GM12878 (cell line): ENCODE measurements at regions not wholly inside any gene's neighbourhood (a gene's known extent, or its start where the extent isn't known, plus 50 kb on each side); places are given as distances from the start of the nearest gene placed in this dataset.

ENCODE experiments used
- ATAC-seq: fragments of 200-7000 bp; cut with Tn5 transposase; 3 replicates; pipeline ENCODE4 v1.9.1; 2020; ENCODE audit warnings: mild to moderate bottlenecking, moderate library complexity
- BruUV-seq: library from RNA; stranded (reverse); fragments of 400-500 nt; replicated peaks from 2 replicates; lab custom pipeline; 2021; lab: Mats Ljungman, UMichigan
- CTCF ChIA-PET: fragments of 300-600 bp; sonication (Branson Sonifier 250); formaldehyde crosslinking; extraction: SDS; loops from one replicate; lab custom pipeline; 2021; ENCODE audit warnings: inconsistent platforms; lab: Yijun Ruan, JAX
- POLR2A ChIA-PET: fragments of 350-600 bp; formaldehyde crosslinking; extraction: SDS; loops from one replicate; lab custom pipeline; 2021; ENCODE audit warnings: inconsistent platforms; lab: Charles Lee
- RAD21 ChIA-PET: fragments of 300-600 bp; sonication (Branson Sonifier 250); formaldehyde crosslinking; loops from one replicate; lab custom pipeline; 2023; ENCODE audit warnings: antibody characterized with exemption; ENCODE audit not compliant: unreplicated experiment; lab: Charles Lee
- SMC1A ChIA-PET: fragments of 300-600 bp; sonication (Branson Sonifier 250); formaldehyde crosslinking; loops from one replicate; lab custom pipeline; 2023; ENCODE audit not compliant: unreplicated experiment, uncharacterized antibody; lab: Charles Lee
- DNase-seq: peaks from one replicate; pipeline ENCODE4 v3.0.0-alpha.2; 2011; ENCODE audit warnings: low read depth, low spot score
- FAIRE-seq: peaks from 3 replicates; lab custom pipeline; 2011; peaks lifted over from hg19 to GRCh38; lab: Jason Lieb, UNC
- H2AFZ ChIP-seq: 2 replicates; pipeline ENCODE4 v1.6.0; 2011; ENCODE audit warnings: low read depth, low read length, control low read depth; ENCODE audit not compliant: control insufficient read depth
- H3K27ac ChIP-seq: 2 replicates; pipeline ENCODE4 v1.5.1; 2011; ENCODE audit warnings: control low read depth; ENCODE audit not compliant: control insufficient read depth, insufficient read depth
- H3K27me3 ChIP-seq, 2 experiments: replicated peaks in 1 of 2; 2 replicates each; pipeline versions ENCODE4 v1.6.0 to v1.6.1; 2011; ENCODE audit warnings: low read length in 1 of 2; ENCODE audit not compliant: control insufficient read depth in 2 of 2, insufficient read depth in 2 of 2
- H3K36me3 ChIP-seq, 2 experiments: 2 replicates each; pipeline ENCODE4 v1.5.1; 2011; ENCODE audit warnings: low read length in 1 of 2; ENCODE audit not compliant: control insufficient read depth in 2 of 2, insufficient read depth in 2 of 2
- H3K4me1 ChIP-seq: 2 replicates; pipeline ENCODE4 v1.6.1; 2011; ENCODE audit warnings: mild to moderate bottlenecking, low read length, moderate library complexity, mixed read lengths; ENCODE audit not compliant: control insufficient read depth, insufficient read depth
- H3K4me2 ChIP-seq: 2 replicates; pipeline ENCODE4 v1.6.0; 2011; ENCODE audit warnings: control low read depth; ENCODE audit not compliant: control insufficient read depth, insufficient read depth
- H3K4me3 ChIP-seq: fragments of 200-600 bp; sonication (generic); 2 replicates; pipeline ENCODE4 v1.5.1; 2016
- H3K79me2 ChIP-seq: 2 replicates; pipeline ENCODE4 v1.6.0; 2011; ENCODE audit warnings: low read length; ENCODE audit not compliant: control insufficient read depth, insufficient read depth
- H3K9ac ChIP-seq: 2 replicates; pipeline ENCODE4 v1.8.0; 2011; ENCODE audit warnings: low read length, control low read depth, mixed read lengths; ENCODE audit not compliant: control insufficient read depth, insufficient read depth
- H3K9me3 ChIP-seq: replicated peaks from 3 replicates; pipeline ENCODE4 v1.5.1; 2011; ENCODE audit warnings: mild to moderate bottlenecking, low read length; ENCODE audit not compliant: control insufficient read depth, insufficient read depth
- H4K20me1 ChIP-seq: 2 replicates; pipeline ENCODE4 v1.6.0; 2011; ENCODE audit not compliant: control insufficient read depth, insufficient read depth
- ATF7 ChIP-seq: fragments of 450-650 bp; IDR thresholded peaks from 2 replicates; pipeline ENCODE4 v1.6.1; 2016; ENCODE audit warnings: low read depth, mild to moderate bottlenecking
- CBX3 ChIP-seq: fragments of 200-600 bp; sonication (generic); IDR thresholded peaks from 2 replicates; pipeline ENCODE4 v1.6.1; 2016; ENCODE audit warnings: low read depth, borderline replicate concordance
- CHD1 ChIP-seq: IDR thresholded peaks from 2 replicates; pipeline ENCODE4 v1.6.1; 2012; ENCODE audit warnings: low read depth, low read length, improper control_type of control experiment
- EGR1 ChIP-seq, 2 experiments: IDR thresholded peaks; 1 replicate in 1 of 2; 2 replicates in 1 of 2; pipeline ENCODE4 v1.6.1; 2011 to 2012; ENCODE audit warnings: low read depth in 2 of 2, low read length in 2 of 2, borderline replicate concordance in 1 of 2, mild to moderate bottlenecking in 1 of 2, moderate library complexity in 1 of 2
- GABPA ChIP-seq: IDR thresholded peaks from 2 replicates; pipeline ENCODE4 v1.6.1; 2014; ENCODE audit warnings: antibody characterized with exemption, low read depth, mild to moderate bottlenecking, inconsistent platforms
- RAD51 ChIP-seq: fragments of 450-650 bp; IDR thresholded peaks from 2 replicates; pipeline ENCODE4 v1.6.1; 2016; ENCODE audit warnings: moderate library complexity, mild to moderate bottlenecking, inconsistent platforms
- RELA ChIP-seq: fragments of 450-650 bp; IDR thresholded peaks from 2 replicates; pipeline ENCODE4 v1.8.0; 2014; ENCODE audit warnings: borderline replicate concordance; ENCODE audit not compliant: partially characterized antibody
- RUNX3 ChIP-seq: IDR thresholded peaks from 2 replicates; pipeline ENCODE4 v1.6.1; 2012; ENCODE audit warnings: low read length, inconsistent platforms
- SREBF1 ChIP-seq: IDR thresholded peaks from 2 replicates; pipeline ENCODE4 v1.6.1; 2012; ENCODE audit warnings: mild to moderate bottlenecking, low read length
- TBL1XR1 ChIP-seq: IDR thresholded peaks from 2 replicates; pipeline ENCODE4 v1.6.1; 2012; ENCODE audit warnings: low read depth, low read length, improper control_type of control experiment
- TCF7 ChIP-seq: IDR thresholded peaks from 2 replicates; pipeline ENCODE4 v1.6.1; 2014; ENCODE audit warnings: antibody characterized with exemption, borderline replicate concordance
- ZBED1 ChIP-seq: IDR thresholded peaks from 2 replicates; pipeline ENCODE4 v1.6.1; 2016; ENCODE audit warnings: borderline replicate concordance
- ZBTB4 ChIP-seq: fragments of 450-650 bp; formaldehyde crosslinking; IDR thresholded peaks from 2 replicates; pipeline ENCODE4 v1.4.0; 2022; ENCODE audit warnings: mild to moderate bottlenecking, moderate library complexity
- WGBS: methylation state at CpG from one replicate; pipeline ENCODE4 v1.1.6; 2016; ENCODE audit warnings: low lambda C conversion rate; ENCODE audit not compliant: insufficient replicate concordance, insufficient coverage; ENCODE audit errors: missing lambda C conversion rate; 5-methylcytosine and 5-hydroxymethylcytosine counted together
- in situ Hi-C: fragments of 300-500 bp; cut with MboI; formaldehyde crosslinking; loops from 9 replicates; pipeline ENCODE4 v1.14.3; 2018; ENCODE audit warnings: mixed read lengths
- intact Hi-C: fragments of 100-400 bp; cut with micrococcal nuclease; formaldehyde crosslinking; loops from one replicate; pipeline ENCODE4 v1.14.2; 2022; ENCODE audit not compliant: unreplicated experiment

GRCh38 chr5:68953875-68954617 lies 139.8 kb upstream of the SLC30A5 start:
- H3K4me1 ChIP-seq = no peaks in the 10 kb centered on the region
- SMC1A ChIA-PET = no interaction called here
- H2AFZ ChIP-seq = no peak overlapping the region
- H3K4me2 ChIP-seq = no peak overlapping the region
- no peak for FAIRE-seq
- no peak overlapping the region for H3K27ac ChIP-seq
- WGBS = 12% methylated on average over 9 of the region's 9 CpGs
- intact Hi-C loops (no loop called here), in situ Hi-C loops (no loop called here)
- no peaks in the 10 kb centered on the region for H3K36me3 ChIP-seq
- no peaks in the 10 kb centered on the region for H3K79me2 ChIP-seq
- no peak overlapping the region for H3K9ac ChIP-seq
- H4K20me1 ChIP-seq = no peaks in the 10 kb centered on the region
- H3K4me3 ChIP-seq = no peak overlapping the region
- BruUV-seq = no TSS peak
- H3K27me3 ChIP-seq = no peaks in the 10 kb centered on the region
- TF ChIP-seq EGR1 (IDR thresholded peaks at IDR 0.05; ENCODE audit: borderline replicate concordance in 1 of 2, low read depth in 2 of 2, low read length in 2 of 2) (no peak), ZBTB4 (CRISPR knock-in tag) (no peak), CHD1 (no peak), SREBF1 (no peak), CBX3 (no peak), RAD51 (no peak), GABPA (no peak), RUNX3 (no peak), RELA (no peak), ATF7 (no peak), ZBED1 (no peak), TBL1XR1 (no peak), TCF7 (no peak)
- TF ChIP-seq, all 136 proteins: peak for 0
- DNase-seq (no peak), ATAC-seq (no peak)
- ChIA-PET CTCF (no interaction called here), POLR2A (no interaction called here), RAD21 (no interaction called here)
- no peaks in the 10 kb centered on the region for H3K9me3 ChIP-seq
